ENCODE measurements at regions not wholly inside any gene's neighbourhood (a gene's known extent, or its start where the extent isn't known, plus 50 kb on each side); places are given as distances from the start of the nearest gene placed in this dataset.

DNA sequence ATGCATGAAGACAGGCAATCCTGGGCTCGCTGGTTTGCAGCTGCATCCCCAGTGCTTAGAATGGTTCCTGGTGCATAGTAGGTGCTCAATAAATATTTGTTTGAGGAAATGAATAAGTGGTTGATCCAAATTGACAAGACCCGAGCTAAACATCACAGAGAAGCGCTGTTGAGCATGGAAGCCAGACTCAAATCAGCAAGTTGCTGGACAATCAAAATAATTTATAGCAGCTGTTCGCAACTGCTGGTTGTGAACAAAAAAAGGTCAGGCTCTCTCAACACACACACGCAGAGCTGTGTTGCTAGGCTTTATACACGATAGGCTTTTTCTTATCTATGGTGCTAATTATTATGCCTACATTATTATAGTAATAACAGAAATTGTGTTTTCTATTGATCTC, 190.2 kb downstream of the TBX5 start:
- no peak for TF ChIP-seq EP300 (IDR thresholded peaks at IDR 0.05; ENCODE audit: low read depth)
- TF ChIP-seq POLR2AphosphoS5 (IDR thresholded peaks at IDR 0.05): no peak
- no peak for TF ChIP-seq POLR2A (IDR thresholded peaks at IDR 0.05)
- TF ChIP-seq, protein P1, sequence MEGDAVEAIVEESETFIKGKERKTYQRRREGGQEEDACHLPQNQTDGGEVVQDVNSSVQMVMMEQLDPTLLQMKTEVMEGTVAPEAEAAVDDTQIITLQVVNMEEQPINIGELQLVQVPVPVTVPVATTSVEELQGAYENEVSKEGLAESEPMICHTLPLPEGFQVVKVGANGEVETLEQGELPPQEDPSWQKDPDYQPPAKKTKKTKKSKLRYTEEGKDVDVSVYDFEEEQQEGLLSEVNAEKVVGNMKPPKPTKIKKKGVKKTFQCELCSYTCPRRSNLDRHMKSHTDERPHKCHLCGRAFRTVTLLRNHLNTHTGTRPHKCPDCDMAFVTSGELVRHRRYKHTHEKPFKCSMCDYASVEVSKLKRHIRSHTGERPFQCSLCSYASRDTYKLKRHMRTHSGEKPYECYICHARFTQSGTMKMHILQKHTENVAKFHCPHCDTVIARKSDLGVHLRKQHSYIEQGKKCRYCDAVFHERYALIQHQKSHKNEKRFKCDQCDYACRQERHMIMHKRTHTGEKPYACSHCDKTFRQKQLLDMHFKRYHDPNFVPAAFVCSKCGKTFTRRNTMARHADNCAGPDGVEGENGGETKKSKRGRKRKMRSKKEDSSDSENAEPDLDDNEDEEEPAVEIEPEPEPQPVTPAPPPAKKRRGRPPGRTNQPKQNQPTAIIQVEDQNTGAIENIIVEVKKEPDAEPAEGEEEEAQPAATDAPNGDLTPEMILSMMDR (IDR thresholded peaks at IDR 0.05): no peak
- intact Hi-C loops (cut with DNase I; ENCODE audit: low total_unique reads) (no loop called here), in situ Hi-C loops (cut with MboI; ENCODE audit: low pct_ligation_motif_present in 1 of 4, low pct_unique_long_range_greater_than_20kb in 1 of 4, low sequenced_read_pairs in 3 of 4) (no loop called here)
- Histone ChIP-seq H3K4me3 (no peak overlapping the region), H3K27ac (no peak overlapping the region), H3K27me3 (peaks cover 6% of the 10 kb centered on the region), H3K4me1 (no peaks in the 10 kb centered on the region), H3K36me3 (no peaks in the 10 kb centered on the region), H3K9me3 (no peaks in the 10 kb centered on the region)
- WGBS, 2 donors (ENCODE audit: low coverage in 1 of 2): 51 to 61% methylated on average over 5 to 6 of the region's 6 CpGs
- no peak for DNase-seq

DNA sequence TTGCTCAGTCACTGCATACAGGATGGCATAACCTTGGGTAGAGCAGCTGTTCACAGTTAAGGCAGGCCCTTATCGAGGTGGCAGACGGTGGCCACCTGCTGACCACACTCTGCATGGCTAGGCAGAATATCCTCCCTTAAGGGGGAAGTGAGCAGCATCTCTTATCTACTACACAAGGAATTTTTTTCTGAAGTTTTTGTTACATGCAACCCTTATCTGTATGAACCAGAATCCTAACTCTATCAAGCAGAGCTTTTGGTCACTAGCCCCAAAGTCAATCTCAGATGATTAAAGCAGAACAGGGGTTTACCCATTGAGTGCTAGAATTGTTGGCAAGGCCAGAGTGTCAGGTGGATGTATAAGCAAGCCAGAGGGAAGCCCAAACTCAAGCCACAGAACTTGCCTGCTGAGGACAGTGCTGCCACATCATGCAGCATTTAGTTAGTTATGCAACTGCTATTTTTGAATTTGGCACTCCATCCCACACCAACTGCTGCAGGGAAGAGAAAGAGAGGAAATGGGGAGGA, 192.8 kb downstream of the TBX5 start:
- DNase-seq: no peak
- Histone ChIP-seq H3K36me3 (no peaks in the 10 kb centered on the region), H3K4me3 (no peak overlapping the region), H3K27me3 (no peaks in the 10 kb centered on the region), H3K27ac (no peak overlapping the region), H3K4me1 (no peaks in the 10 kb centered on the region), H3K9me3 (no peaks in the 10 kb centered on the region)
- WGBS, 2 donors (ENCODE audit: low coverage in 1 of 2): 39% methylated on average over 2 of the region's 2 CpGs; no CpG with 5 or more reads in 1 of the 2 donors
- intact Hi-C loops (cut with DNase I; ENCODE audit: low total_unique reads) (no loop called here), in situ Hi-C loops (cut with MboI; ENCODE audit: low pct_ligation_motif_present in 1 of 4, low pct_unique_long_range_greater_than_20kb in 1 of 4, low sequenced_read_pairs in 3 of 4) (no loop called here)
- TF ChIP-seq POLR2AphosphoS5 (IDR thresholded peaks at IDR 0.05) (no peak), POLR2A (IDR thresholded peaks at IDR 0.05) (no peak)
- TF ChIP-seq, protein P1 (IDR thresholded peaks at IDR 0.05): no peak

DNA sequence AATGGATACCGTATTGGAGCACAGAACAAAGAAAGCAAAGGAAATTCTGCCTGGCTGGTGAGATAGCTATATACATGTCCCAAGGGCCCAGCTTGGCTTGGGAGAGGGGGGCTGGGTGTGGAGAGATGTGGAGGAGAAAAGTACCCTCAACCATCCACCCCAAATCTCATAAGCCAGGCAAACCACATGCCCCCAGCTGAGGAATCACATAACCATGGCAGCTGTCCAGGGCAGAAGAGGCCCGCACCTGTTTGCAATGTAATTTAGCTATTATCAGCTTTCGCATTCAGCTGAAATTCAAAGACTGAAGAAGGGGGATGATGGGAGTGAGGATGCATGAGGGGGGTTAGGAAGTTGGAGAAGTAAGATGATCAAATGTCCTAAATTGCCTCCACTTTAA, 196.1 kb downstream of the TBX5 start:
- in situ Hi-C loops (cut with MboI; ENCODE audit: low pct_ligation_motif_present in 1 of 4, low pct_unique_long_range_greater_than_20kb in 1 of 4, low sequenced_read_pairs in 3 of 4) (no loop called here), intact Hi-C loops (cut with DNase I; ENCODE audit: low total_unique reads) (no loop called here)
- Histone ChIP-seq H3K27me3 (no peaks in the 10 kb centered on the region), H3K27ac (no peak overlapping the region), H3K4me3 (no peak overlapping the region), H3K9me3 (no peaks in the 10 kb centered on the region), H3K36me3 (no peaks in the 10 kb centered on the region), H3K4me1 (no peaks in the 10 kb centered on the region)
- DNase-seq: no peak
- 50 to 60% methylated on average over 1 to 3 of the region's 3 CpGs for WGBS, 2 donors (ENCODE audit: low coverage in 1 of 2)
- TF ChIP-seq POLR2A (IDR thresholded peaks at IDR 0.05) (no peak), POLR2AphosphoS5 (IDR thresholded peaks at IDR 0.05) (no peak), EP300 (IDR thresholded peaks at IDR 0.05; ENCODE audit: low read depth) (no peak)
- TF ChIP-seq, protein P1 (IDR thresholded peaks at IDR 0.05): no peak

DNA sequence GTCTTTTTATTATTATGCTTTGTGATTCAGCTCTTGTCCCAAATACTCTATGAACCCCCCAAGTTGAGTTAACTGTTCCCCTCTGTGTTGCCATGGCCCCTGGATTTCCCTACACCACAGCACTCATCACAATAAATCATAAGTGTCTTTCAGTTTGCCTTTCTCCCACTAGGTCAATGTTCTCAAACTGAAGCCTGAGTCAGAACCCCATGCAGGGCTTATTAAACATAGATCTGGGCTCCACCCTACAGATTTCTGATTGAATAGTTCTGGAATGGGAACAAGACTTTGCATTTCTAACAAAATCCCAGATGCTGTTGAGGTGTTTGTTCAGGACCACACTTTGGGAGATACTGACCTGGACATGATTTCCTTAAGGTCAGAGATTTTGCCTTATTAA, 199.4 kb downstream of the TBX5 start:
- no peak overlapping the region for H3K4me3 ChIP-seq
- H3K27ac ChIP-seq: no peak overlapping the region
- H3K36me3 ChIP-seq: no peaks in the 10 kb centered on the region
- intact Hi-C loops (cut with DNase I; ENCODE audit: low total_unique reads): no loop called here
- no peaks in the 10 kb centered on the region for H3K4me1 ChIP-seq
- in situ Hi-C loops (cut with MboI; ENCODE audit: low pct_ligation_motif_present in 1 of 4, low pct_unique_long_range_greater_than_20kb in 1 of 4, low sequenced_read_pairs in 3 of 4): no loop called here
- no peaks in the 10 kb centered on the region for H3K27me3 ChIP-seq
- TF ChIP-seq POLR2A (IDR thresholded peaks at IDR 0.05) (no peak), POLR2AphosphoS5 (IDR thresholded peaks at IDR 0.05) (no peak), EP300 (IDR thresholded peaks at IDR 0.05; ENCODE audit: low read depth) (no peak)
- TF ChIP-seq, protein P1 (IDR thresholded peaks at IDR 0.05): no peak
- no peaks in the 10 kb centered on the region for H3K9me3 ChIP-seq
- DNase-seq: no peak

Data from transverse colon (tissue), 4 donors.